Endothelial cell of umbilical vein (primary cell): ENCODE measurements at regions not wholly inside any gene's neighbourhood (a gene's known extent, or its start where the extent isn't known, plus 50 kb on each side); places are given as distances from the start of the nearest gene placed in this dataset.

Source experiments
- BruUV-seq: library from RNA; stranded (reverse); fragments of 400-500 nt; replicated peaks from 2 replicates; lab custom pipeline; 2021; lab: Mats Ljungman, UMichigan
- CTCF ChIA-PET: fragments of 300-600, 350-600 bp; sonication (Branson Sonifier 250); formaldehyde crosslinking; loops from one replicate; lab custom pipeline; 2021; ENCODE audit warnings: antibody characterized with exemption, inconsistent platforms; lab: Charles Lee
- POLR2A ChIA-PET: fragments of 300-600, 350-600 bp; sonication (Branson Sonifier 250); formaldehyde crosslinking; loops from one replicate; lab custom pipeline; 2021; ENCODE audit warnings: antibody characterized with exemption, inconsistent platforms; lab: Charles Lee
- DNase-seq: peaks from one replicate; pipeline ENCODE4 v3.0.0-alpha.2; 2011; ENCODE audit warnings: low read depth, low spot score
- FAIRE-seq: peaks from 2 replicates; lab custom pipeline; 2011; peaks lifted over from hg19 to GRCh38; lab: Jason Lieb, UNC
- H2AFZ ChIP-seq: 2 replicates; pipeline ENCODE4 v1.6.0; 2012; ENCODE audit warnings: low read depth, low read length, control low read depth, inconsistent platforms
- H3K27ac ChIP-seq: 2 replicates; pipeline ENCODE4 v1.5.1; 2011; ENCODE audit warnings: low read depth, mild to moderate bottlenecking, control low read depth, low read length, moderate library complexity; ENCODE audit not compliant: insufficient read depth
- H3K27me3 ChIP-seq, 2 experiments: 2 replicates each; pipeline versions ENCODE4 v1.6.0 to v1.6.1; 2011; ENCODE audit warnings: low read length in 2 of 2, mixed read lengths in 1 of 2; ENCODE audit not compliant: control insufficient read depth in 2 of 2, insufficient read depth in 2 of 2
- H3K36me3 ChIP-seq, 2 experiments: 2 replicates in 1 of 2; 3 replicates in 1 of 2; pipeline ENCODE4 v1.5.1; 2011; ENCODE audit warnings: low read length in 2 of 2, mild to moderate bottlenecking in 1 of 2, moderate library complexity in 1 of 2; ENCODE audit not compliant: control insufficient read depth in 2 of 2, insufficient read depth in 2 of 2; ENCODE audit errors: extremely low read depth in 1 of 2
- H3K4me1 ChIP-seq: 3 replicates; pipeline ENCODE4 v1.5.1; 2011; ENCODE audit warnings: mild to moderate bottlenecking, low read length; ENCODE audit not compliant: control insufficient read depth, insufficient read depth; ENCODE audit errors: extremely low read depth
- H3K4me2 ChIP-seq: 2 replicates; pipeline ENCODE4 v1.6.1; 2011; ENCODE audit warnings: low read length, control low read depth, mixed read lengths; ENCODE audit not compliant: insufficient read depth
- H3K4me3 ChIP-seq, 3 experiments: fragments of 200-600 bp in 1 of 3; sonication (generic), shearing (Covaris generic) in 1 of 3; replicated peaks in 1 of 3; 2 replicates each; pipeline ENCODE4 v1.5.1; 2011 to 2016; ENCODE audit warnings: control low read depth in 3 of 3, low read length in 3 of 3, mild to moderate bottlenecking in 2 of 3, inconsistent platforms in 1 of 3, low read depth in 1 of 3, moderate library complexity in 1 of 3; ENCODE audit not compliant: insufficient read depth in 1 of 3
- H3K79me2 ChIP-seq: 2 replicates; pipeline ENCODE4 v1.6.0; 2012; ENCODE audit warnings: low read length, inconsistent platforms; ENCODE audit not compliant: control insufficient read depth, insufficient read depth
- H3K9ac ChIP-seq: replicated peaks from 2 replicates; pipeline ENCODE3; 2011; ENCODE audit warnings: low read length, control low read depth; ENCODE audit not compliant: insufficient read depth; ENCODE audit errors: extremely low read depth
- H3K9me1 ChIP-seq: replicated peaks from 3 replicates; pipeline ENCODE4 v1.6.0; 2011; ENCODE audit warnings: mild to moderate bottlenecking, low read length; ENCODE audit not compliant: control insufficient read depth, insufficient read depth; ENCODE audit errors: extremely low read depth
- H3K9me3 ChIP-seq: replicated peaks from 2 replicates; pipeline ENCODE4 v1.5.1; 2012; ENCODE audit warnings: low read length, inconsistent platforms; ENCODE audit not compliant: control insufficient read depth, insufficient read depth
- H4K20me1 ChIP-seq: replicated peaks from 2 replicates; pipeline ENCODE3; 2011; ENCODE audit warnings: mild to moderate bottlenecking, low read length; ENCODE audit not compliant: control insufficient read depth, insufficient read depth; ENCODE audit errors: extremely low read depth
- EZH2 ChIP-seq: IDR thresholded peaks from 2 replicates; pipeline ENCODE4 v1.6.1; 2012; ENCODE audit warnings: borderline replicate concordance, low read depth, mild to moderate bottlenecking, moderate library complexity, low read length, inconsistent platforms; ENCODE audit not compliant: severe bottlenecking
- FOS ChIP-seq: IDR thresholded peaks from 2 replicates; pipeline ENCODE4 v1.6.1; 2011; ENCODE audit warnings: mild to moderate bottlenecking, low read length, moderate library complexity, borderline replicate concordance; ENCODE audit not compliant: insufficient read depth
- GATA2 ChIP-seq: IDR thresholded peaks from 2 replicates; pipeline ENCODE4 v1.7.0; 2011; ENCODE audit warnings: low read depth, mild to moderate bottlenecking, moderate library complexity, mixed read lengths, low read length; ENCODE audit not compliant: insufficient read length, insufficient read depth
- JUN ChIP-seq: IDR thresholded peaks from 2 replicates; pipeline ENCODE4 v1.6.1; 2011; ENCODE audit warnings: borderline replicate concordance, low read depth; ENCODE audit not compliant: insufficient read length, insufficient read depth
- MYC ChIP-seq: IDR thresholded peaks from one replicate; pipeline ENCODE4 v1.6.1; 2011; ENCODE audit warnings: mild to moderate bottlenecking, low read depth, low read length
- POLR2A ChIP-seq: IDR thresholded peaks from 2 replicates; pipeline ENCODE4 v1.6.1; 2012; ENCODE audit warnings: low read depth, mild to moderate bottlenecking, control low read depth, low read length
- POLR2AphosphoS5 ChIP-seq: IDR thresholded peaks from 2 replicates; pipeline ENCODE4 v1.6.1; 2012; ENCODE audit warnings: low read depth, mild to moderate bottlenecking, control low read depth, low read length, moderate library complexity; ENCODE audit not compliant: insufficient read depth
- dilution Hi-C: fragments of 300-500 bp; cut with MboI; formaldehyde crosslinking; loops from one replicate; pipeline ENCODE4 v1.15.0; 2019; ENCODE audit warnings: low sequenced_read_pairs; ENCODE audit not compliant: extremely low pct_ligation_motif_present
- intact Hi-C: fragments of 100-400 bp; cut with micrococcal nuclease; formaldehyde crosslinking; loops from one replicate; pipeline ENCODE4 v1.10.0; 2022
- TF ChIP-seq, protein P1 (sequence below), 2 donors: IDR thresholded peaks; 1 replicate in 1 of 2; 2 replicates in 1 of 2; pipeline ENCODE4 v1.5.1; 2011; ENCODE audit warnings: low read length in 2 of 2, mild to moderate bottlenecking in 2 of 2, moderate library complexity in 2 of 2, control low read depth in 1 of 2, inconsistent platforms in 1 of 2, low read depth in 1 of 2; ENCODE audit not compliant: insufficient read depth in 1 of 2; ENCODE audit errors: extremely low read depth in 1 of 2
- TF ChIP-seq, protein P2 (sequence below): IDR thresholded peaks from 2 replicates; pipeline ENCODE4 v1.6.1; 2011; ENCODE audit not compliant: insufficient read depth, insufficient read length

- H3K4me2 ChIP-seq = no peak overlapping the region
- dilution Hi-C loops (no loop called here), intact Hi-C loops (no loop called here)
- H3K9me1 ChIP-seq = no peaks in the 10 kb centered on the region
- H3K27me3 ChIP-seq = no peaks in the 10 kb centered on the region
- no peak overlapping the region for H3K9ac ChIP-seq
- TF ChIP-seq EZH2 (no peak), POLR2AphosphoS5 (no peak), GATA2 (no peak), FOS (no peak), JUN (no peak), MYC (no peak), POLR2A (no peak)
- TF ChIP-seq, protein P1, sequence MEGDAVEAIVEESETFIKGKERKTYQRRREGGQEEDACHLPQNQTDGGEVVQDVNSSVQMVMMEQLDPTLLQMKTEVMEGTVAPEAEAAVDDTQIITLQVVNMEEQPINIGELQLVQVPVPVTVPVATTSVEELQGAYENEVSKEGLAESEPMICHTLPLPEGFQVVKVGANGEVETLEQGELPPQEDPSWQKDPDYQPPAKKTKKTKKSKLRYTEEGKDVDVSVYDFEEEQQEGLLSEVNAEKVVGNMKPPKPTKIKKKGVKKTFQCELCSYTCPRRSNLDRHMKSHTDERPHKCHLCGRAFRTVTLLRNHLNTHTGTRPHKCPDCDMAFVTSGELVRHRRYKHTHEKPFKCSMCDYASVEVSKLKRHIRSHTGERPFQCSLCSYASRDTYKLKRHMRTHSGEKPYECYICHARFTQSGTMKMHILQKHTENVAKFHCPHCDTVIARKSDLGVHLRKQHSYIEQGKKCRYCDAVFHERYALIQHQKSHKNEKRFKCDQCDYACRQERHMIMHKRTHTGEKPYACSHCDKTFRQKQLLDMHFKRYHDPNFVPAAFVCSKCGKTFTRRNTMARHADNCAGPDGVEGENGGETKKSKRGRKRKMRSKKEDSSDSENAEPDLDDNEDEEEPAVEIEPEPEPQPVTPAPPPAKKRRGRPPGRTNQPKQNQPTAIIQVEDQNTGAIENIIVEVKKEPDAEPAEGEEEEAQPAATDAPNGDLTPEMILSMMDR (IDR thresholded peaks at IDR 0.05; ENCODE audit: extremely low read depth in 1 of 2, insufficient read depth in 1 of 2, low read depth in 1 of 2, low read length in 2 of 2) = no peak
- TF ChIP-seq, protein P2, sequence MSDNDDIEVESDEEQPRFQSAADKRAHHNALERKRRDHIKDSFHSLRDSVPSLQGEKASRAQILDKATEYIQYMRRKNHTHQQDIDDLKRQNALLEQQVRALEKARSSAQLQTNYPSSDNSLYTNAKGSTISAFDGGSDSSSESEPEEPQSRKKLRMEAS = no peak
- DNase-seq (no peak), FAIRE-seq (no peak)
- no peaks in the 10 kb centered on the region for H3K4me1 ChIP-seq
- BruUV-seq = no TSS peak
- CTCF ChIA-PET = interaction anchor here (0.6 to 1.5 kb wide), 3 partner anchors 11 to 130 kb away, joined by 3 to 5 read pairs (median 3); no protein-coding TSS in a partner anchor
- no peak overlapping the region for H3K4me3 ChIP-seq
- no peaks in the 10 kb centered on the region for H3K9me3 ChIP-seq
- POLR2A ChIA-PET = no interaction called here
- H3K79me2 ChIP-seq = no peaks in the 10 kb centered on the region
- H3K27ac ChIP-seq = no peak overlapping the region
- no peak overlapping the region for H2AFZ ChIP-seq
- no peaks in the 10 kb centered on the region for H3K36me3 ChIP-seq
- no peaks in the 10 kb centered on the region for H4K20me1 ChIP-seq
Measured at GRCh38 chr7:27025270-27025669, 70.5 kb downstream of the HOXA1 start.
